GM12872 (cell line): ENCODE measurements at regions not wholly inside any gene's neighbourhood (a gene's known extent, or its start where the extent isn't known, plus 50 kb on each side); places are given as distances from the start of the nearest gene placed in this dataset.

ENCODE experiments used
- TF ChIP-seq, protein P1 (sequence below): IDR thresholded peaks from 3 replicates; pipeline ENCODE4 v1.5.1; 2011; ENCODE audit warnings: low read depth, mild to moderate bottlenecking, low read length, moderate library complexity; ENCODE audit not compliant: insufficient read depth

DNA sequence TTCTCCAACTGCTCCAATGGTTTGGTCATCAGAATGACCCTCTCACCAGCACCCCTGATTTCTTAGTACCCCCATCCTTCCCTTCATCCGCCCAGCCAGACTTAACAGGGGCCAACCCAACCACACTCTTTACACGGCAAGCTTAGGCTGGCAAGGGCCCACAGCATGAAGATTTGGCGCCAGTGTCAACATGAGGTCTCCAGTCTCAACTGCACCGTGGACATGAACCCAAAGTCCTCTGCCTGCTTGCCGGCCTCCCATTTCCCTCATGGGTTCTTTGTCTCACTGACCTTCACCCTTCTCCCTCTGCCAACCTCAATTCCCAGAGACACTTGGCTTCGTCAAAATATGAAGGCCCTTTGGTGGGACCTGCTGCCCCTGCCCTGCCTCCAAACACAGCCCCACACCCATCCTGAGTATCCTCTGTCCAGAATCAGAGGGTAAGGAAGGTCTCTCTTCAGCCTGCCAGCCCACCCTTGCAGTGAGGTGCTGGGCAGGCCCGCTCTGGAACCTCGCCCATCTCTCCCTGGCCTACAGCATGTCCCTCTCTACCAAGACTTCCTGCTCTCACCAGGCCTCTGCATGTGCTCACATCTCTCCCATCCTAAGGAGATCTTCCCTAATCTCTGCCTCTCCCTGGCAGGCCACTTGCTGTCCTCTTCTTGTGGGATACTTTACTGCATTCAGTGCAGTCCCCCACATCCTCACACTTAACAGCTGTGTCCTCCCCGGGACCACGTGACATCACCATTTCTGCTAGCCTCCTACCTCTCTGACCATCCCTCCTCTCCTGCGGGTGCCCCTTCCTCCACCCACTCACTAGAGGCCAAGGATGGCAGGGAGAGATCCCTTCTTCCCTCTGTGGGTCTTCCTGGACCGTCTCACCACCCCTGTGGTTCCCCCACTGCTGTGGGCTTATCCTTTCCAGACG, 91.7 kb upstream of the ZMIZ1 start:
- TF ChIP-seq, protein P1, sequence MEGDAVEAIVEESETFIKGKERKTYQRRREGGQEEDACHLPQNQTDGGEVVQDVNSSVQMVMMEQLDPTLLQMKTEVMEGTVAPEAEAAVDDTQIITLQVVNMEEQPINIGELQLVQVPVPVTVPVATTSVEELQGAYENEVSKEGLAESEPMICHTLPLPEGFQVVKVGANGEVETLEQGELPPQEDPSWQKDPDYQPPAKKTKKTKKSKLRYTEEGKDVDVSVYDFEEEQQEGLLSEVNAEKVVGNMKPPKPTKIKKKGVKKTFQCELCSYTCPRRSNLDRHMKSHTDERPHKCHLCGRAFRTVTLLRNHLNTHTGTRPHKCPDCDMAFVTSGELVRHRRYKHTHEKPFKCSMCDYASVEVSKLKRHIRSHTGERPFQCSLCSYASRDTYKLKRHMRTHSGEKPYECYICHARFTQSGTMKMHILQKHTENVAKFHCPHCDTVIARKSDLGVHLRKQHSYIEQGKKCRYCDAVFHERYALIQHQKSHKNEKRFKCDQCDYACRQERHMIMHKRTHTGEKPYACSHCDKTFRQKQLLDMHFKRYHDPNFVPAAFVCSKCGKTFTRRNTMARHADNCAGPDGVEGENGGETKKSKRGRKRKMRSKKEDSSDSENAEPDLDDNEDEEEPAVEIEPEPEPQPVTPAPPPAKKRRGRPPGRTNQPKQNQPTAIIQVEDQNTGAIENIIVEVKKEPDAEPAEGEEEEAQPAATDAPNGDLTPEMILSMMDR, result no peak

DNA sequence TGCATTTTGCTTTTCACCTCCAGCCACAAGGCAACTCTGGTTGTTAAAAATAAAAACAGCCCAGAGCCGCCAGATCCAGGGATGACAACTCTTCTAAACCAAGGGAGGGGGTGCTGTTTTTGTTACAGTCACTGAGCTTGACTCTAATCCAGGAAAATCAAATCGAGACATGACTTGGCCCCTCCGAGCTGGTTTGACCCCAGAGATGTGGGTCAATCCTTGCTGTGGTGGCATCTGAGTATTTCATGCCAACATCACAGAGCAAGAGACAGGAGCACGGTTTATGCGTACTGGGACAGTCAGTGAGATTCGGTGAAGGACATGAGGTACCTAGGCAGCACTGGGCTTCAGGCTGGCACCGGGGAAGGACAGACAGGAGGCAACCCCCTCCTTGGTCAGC, 88.8 kb upstream of the ZMIZ1 start:
- TF ChIP-seq, protein P1, result no peak

DNA sequence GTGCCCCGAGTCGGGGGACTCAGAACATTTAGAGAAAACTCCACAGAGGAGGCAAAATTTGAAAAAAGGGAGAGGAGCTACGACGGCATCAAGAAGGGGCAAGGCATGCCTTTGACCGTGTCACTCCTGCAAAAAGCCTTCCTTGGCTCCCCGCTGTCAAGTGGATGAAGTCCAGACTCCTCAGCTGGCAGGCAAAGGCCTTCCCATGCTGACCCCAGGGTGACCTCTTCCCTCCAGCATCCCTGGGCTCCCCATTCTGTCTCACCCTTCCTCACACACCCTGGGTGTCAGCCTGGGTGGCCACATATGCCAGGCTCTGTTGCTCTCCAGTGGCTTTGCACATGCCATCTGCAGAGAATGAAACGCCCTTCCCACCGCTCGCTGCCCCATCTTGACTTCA, 88.4 kb upstream of the ZMIZ1 start:
- TF ChIP-seq, protein P1, result no peak

DNA sequence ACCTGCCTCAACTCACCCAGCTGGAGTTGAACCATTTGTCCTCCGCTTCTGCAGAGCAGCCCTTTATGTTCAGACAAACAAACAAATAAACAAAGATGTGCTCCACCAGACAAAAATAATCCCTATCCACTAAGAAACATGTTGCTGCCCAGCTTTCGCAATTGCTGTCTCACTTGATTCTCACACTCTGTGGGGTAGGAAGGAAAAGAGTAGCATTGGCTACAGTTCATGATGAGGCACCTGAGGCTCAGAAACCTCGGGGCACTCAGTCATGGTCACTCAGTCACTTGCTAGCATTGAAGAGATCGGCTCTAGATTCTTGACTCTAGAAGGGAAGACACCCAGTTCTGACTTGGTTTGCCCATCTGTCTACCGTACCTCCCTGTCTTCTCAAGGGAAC, 88.0 kb upstream of the ZMIZ1 start:
- TF ChIP-seq, protein P1, result no peak

DNA sequence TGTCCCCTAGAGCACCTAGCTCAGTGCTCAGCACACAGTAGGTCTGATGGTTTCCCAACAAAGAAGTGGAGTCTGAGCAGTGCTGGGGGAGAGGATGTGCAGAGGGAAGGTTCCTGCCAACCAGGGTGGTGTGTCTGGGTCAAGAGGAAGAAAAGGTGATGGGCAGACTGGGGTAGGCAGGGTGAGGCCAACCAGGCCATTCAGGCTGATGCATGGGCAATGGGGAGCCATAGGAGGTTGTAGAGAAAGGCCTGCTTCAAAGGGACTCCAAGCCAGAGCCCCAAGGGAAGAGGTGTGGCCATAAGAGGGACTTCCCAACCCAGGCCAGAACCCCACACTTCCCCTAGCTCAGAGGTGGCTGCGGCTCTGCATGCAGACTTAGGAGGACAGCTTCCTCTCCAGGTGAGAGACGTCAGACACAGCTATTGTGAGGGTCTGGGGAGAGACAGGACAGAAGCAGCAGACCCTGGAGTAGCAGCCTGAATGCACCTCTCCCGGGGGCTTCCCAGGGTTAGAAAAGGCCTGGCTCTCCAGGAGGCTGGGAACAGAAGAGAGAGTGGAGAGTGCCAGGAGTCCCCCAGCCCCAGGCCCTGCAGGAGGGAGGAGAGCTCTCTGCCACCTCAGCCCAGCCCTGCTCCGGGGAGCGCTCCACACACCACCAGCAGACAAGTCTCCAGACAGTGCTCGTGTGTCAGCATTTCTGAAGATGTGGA, 87.4 kb upstream of the ZMIZ1 start:
- TF ChIP-seq, protein P1, result no peak

DNA sequence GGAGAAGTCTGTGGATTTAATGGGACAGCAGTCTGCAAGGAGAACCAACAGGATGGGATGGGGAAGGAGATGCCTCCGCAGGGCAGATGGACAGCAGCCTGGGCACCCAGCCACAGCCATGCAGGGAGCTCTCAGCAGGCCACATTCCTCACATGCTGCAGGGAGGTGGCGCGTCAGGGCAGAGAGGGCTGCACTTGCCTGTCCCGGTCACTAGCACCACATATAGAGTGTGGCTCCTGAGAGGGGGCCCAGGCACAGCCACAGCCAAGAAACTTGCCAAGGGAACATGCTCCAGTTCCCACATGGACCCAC, 86.8 kb upstream of the ZMIZ1 start:
- TF ChIP-seq, protein P1, result no peak

DNA sequence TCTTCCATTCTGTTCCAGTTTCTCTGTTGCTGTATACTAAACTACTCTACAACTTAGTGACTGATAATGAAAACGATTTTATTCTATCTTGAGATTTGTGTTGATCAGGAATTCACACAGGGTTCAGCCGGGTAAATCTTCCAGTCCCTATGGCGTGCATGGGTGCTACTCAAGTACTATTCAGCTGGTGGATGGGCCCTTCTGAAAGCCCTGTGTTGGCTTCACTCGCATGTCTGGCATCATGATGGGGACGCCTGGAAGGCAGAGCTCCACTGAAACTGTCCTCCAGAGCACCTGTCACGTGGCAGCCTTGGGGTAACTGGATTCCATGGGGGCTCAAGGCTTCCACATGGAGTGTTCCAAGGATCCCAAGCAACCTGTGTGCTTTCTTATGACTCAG, 86.0 kb upstream of the ZMIZ1 start:
- TF ChIP-seq, protein P1, result no peak
